Left ventricle myocardium inferior (tissue), 1 donor: ENCODE measurements at regions not wholly inside any gene's neighbourhood (a gene's known extent, or its start where the extent isn't known, plus 50 kb on each side); places are given as distances from the start of the nearest gene placed in this dataset.

ENCODE experiments used
- DNase-seq: peaks from one replicate; pipeline ENCODE4 v3.0.0-alpha.2; 2020
- H3K27ac ChIP-seq: fragments of 200-600 bp; replicated peaks from 2 replicates; pipeline ENCODE4 v1.8.0; 2021
- H3K27me3 ChIP-seq: fragments of 200-600 bp; 2 replicates; pipeline ENCODE4 v1.8.0; 2021; ENCODE audit warnings: low read depth
- H3K36me3 ChIP-seq: fragments of 200-600 bp; 2 replicates; pipeline ENCODE4 v1.8.0; 2021
- H3K4me1 ChIP-seq: fragments of 200-600 bp; 2 replicates; pipeline ENCODE4 v1.8.0; 2021
- H3K4me3 ChIP-seq: fragments of 200-600 bp; 2 replicates; pipeline ENCODE4 v1.8.0; 2021; ENCODE audit warnings: mild to moderate bottlenecking, moderate library complexity
- H3K9me3 ChIP-seq: fragments of 200-600 bp; replicated peaks from 2 replicates; pipeline ENCODE4 v1.8.0; 2021
- CTCF ChIP-seq: fragments of 200-600 bp; IDR thresholded peaks from 2 replicates; pipeline ENCODE4 v1.8.0; 2021; ENCODE audit warnings: antibody characterized with exemption, mild to moderate bottlenecking, borderline replicate concordance
- intact Hi-C: fragments of 100-400 bp; cut with micrococcal nuclease; formaldehyde crosslinking; loops from one replicate; pipeline ENCODE4 v1.11.0; 2022
- donor health status: DM: no; HTN: yes; CAD: no; lungs with severe emphysema.

GRCh38 chr12:87768501-87769287, 260.5 kb downstream of the C12orf50 start:
- no peak for DNase-seq
- Histone ChIP-seq H3K4me3 (no peak overlapping the region), H3K27ac (no peak overlapping the region), H3K27me3 (no peaks in the 10 kb centered on the region), H3K9me3 (no peaks in the 10 kb centered on the region), H3K36me3 (no peaks in the 10 kb centered on the region), H3K4me1 (no peaks in the 10 kb centered on the region)
- TF ChIP-seq CTCF = no peak
- intact Hi-C loops = no loop called here

- no peak for DNase-seq
- intact Hi-C loops = no loop called here
- Histone ChIP-seq H3K27ac (no peak overlapping the region), H3K36me3 (no peaks in the 10 kb centered on the region), H3K4me1 (no peaks in the 10 kb centered on the region), H3K27me3 (no peaks in the 10 kb centered on the region), H3K9me3 (no peaks in the 10 kb centered on the region), H3K4me3 (no peak overlapping the region)
- no peak for TF ChIP-seq CTCF
Measured at GRCh38 chr12:87766044-87766443, 263.2 kb downstream of the C12orf50 start.

GRCh38 chr12:87760943-87761342, 268.3 kb downstream of the C12orf50 start:
- no peaks in the 10 kb centered on the region for H3K9me3 ChIP-seq
- no peaks in the 10 kb centered on the region for H3K27me3 ChIP-seq
- intact Hi-C loops = no loop called here
- H3K4me3 ChIP-seq = no peak overlapping the region
- no peaks in the 10 kb centered on the region for H3K36me3 ChIP-seq
- no peak for TF ChIP-seq CTCF
- no peaks in the 10 kb centered on the region for H3K4me1 ChIP-seq
- no peak for DNase-seq
- no peak overlapping the region for H3K27ac ChIP-seq

- Histone ChIP-seq H3K4me3 (no peak overlapping the region), H3K9me3 (no peaks in the 10 kb centered on the region), H3K36me3 (no peaks in the 10 kb centered on the region), H3K27ac (no peak overlapping the region), H3K4me1 (no peaks in the 10 kb centered on the region), H3K27me3 (no peaks in the 10 kb centered on the region)
- no peak for TF ChIP-seq CTCF
- DNase-seq = no peak
- intact Hi-C loops = no loop called here
Measured at GRCh38 chr12:87758271-87758670, 270.9 kb downstream of the C12orf50 start.

- H3K4me3 ChIP-seq = no peak overlapping the region
- H3K4me1 ChIP-seq = no peaks in the 10 kb centered on the region
- no peaks in the 10 kb centered on the region for H3K27me3 ChIP-seq
- no peak overlapping the region for H3K27ac ChIP-seq
- DNase-seq = no peak
- no peak for TF ChIP-seq CTCF
- intact Hi-C loops = no loop called here
- no peaks in the 10 kb centered on the region for H3K9me3 ChIP-seq
- no peaks in the 10 kb centered on the region for H3K36me3 ChIP-seq
Measured at GRCh38 chr12:87756721-87757120, 272.5 kb downstream of the C12orf50 start.
